ENCODE measurements at regions not wholly inside any gene's neighbourhood (a gene's known extent, or its start where the extent isn't known, plus 50 kb on each side); places are given as distances from the start of the nearest gene placed in this dataset.
A peak's percentile ranks its signal among the peaks of the same experiment; 100 is the strongest.

DNA sequence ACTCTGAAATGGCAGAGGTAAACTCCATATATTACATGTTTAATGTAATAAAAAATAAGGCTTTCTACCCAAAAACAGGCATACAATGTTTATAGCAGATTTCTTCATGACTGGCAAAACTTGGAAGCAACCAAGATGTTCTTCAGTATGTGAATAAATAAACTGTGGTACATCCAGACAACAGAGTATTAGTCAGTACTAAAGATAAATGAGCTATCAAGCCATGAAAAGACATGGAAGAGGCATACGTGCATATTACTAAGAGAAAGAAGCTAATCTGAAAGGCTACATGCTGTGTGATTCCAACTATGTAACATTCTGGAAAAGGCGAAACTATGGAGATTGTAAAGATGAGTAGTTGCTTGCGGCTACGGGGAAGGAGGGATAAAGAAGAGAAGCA, 97.4 kb downstream of the OSR1 start:
- no peak for DNase-seq (ENCODE audit: low read depth)
- no peak overlapping the region for H3K4me3 ChIP-seq (ENCODE audit: low read length)
- TF ChIP-seq, protein P1, sequence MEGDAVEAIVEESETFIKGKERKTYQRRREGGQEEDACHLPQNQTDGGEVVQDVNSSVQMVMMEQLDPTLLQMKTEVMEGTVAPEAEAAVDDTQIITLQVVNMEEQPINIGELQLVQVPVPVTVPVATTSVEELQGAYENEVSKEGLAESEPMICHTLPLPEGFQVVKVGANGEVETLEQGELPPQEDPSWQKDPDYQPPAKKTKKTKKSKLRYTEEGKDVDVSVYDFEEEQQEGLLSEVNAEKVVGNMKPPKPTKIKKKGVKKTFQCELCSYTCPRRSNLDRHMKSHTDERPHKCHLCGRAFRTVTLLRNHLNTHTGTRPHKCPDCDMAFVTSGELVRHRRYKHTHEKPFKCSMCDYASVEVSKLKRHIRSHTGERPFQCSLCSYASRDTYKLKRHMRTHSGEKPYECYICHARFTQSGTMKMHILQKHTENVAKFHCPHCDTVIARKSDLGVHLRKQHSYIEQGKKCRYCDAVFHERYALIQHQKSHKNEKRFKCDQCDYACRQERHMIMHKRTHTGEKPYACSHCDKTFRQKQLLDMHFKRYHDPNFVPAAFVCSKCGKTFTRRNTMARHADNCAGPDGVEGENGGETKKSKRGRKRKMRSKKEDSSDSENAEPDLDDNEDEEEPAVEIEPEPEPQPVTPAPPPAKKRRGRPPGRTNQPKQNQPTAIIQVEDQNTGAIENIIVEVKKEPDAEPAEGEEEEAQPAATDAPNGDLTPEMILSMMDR (conservative IDR thresholded peaks at IDR 0.05; ENCODE audit: low read depth, low read length), result no peak

DNA sequence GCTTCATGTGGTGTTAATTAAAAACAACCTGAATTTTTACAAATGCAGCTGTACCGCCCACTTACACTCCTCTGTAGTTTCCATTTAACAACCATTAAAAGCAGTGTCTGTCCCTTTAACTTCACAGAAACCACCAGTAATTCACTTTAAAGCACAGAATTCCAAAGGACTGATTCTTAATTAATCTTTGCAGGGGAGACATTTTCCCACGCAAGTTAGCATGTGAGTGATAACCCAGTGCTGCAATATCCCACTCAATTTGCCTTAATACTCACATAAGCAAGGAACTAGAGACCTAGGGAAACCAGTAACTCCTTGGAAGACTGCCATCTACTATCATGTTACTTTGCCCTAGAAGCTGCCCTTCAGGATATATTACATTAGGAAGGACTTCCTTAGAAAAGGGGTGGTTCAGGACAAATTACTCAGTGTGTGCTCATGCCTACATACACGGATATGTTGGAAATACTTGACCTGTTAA, 102.3 kb downstream of the OSR1 start:
- no peak overlapping the region for H3K4me3 ChIP-seq (ENCODE audit: low read length)
- TF ChIP-seq, protein P1 (conservative IDR thresholded peaks at IDR 0.05; ENCODE audit: low read depth, low read length), result no peak
- DNase-seq (ENCODE audit: low read depth), result peak; percentile 74

DNA sequence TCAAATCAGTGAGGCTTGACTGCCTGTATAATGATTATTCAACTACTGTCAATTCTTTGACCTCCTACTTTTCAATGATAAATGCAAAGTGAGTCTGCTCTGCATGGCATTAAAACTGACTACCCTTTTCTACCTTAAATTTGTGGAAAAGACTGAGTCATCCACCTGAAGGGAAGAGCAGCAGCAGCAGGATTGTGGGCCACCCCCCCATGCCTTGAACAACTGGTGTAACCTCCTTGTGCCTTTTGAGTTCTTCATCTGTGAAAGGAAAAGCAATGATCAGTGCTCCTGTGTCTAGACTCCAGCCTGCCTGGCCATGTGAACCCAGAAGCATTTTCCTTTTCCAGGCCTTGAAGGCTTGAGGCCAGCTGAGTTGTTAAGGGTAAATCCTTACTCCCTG, 102.9 kb downstream of the OSR1 start:
- no peak overlapping the region for H3K4me3 ChIP-seq (ENCODE audit: low read length)
- no peak for DNase-seq (ENCODE audit: low read depth)
- TF ChIP-seq, protein P1 (conservative IDR thresholded peaks at IDR 0.05; ENCODE audit: low read depth, low read length), result no peak

DNA sequence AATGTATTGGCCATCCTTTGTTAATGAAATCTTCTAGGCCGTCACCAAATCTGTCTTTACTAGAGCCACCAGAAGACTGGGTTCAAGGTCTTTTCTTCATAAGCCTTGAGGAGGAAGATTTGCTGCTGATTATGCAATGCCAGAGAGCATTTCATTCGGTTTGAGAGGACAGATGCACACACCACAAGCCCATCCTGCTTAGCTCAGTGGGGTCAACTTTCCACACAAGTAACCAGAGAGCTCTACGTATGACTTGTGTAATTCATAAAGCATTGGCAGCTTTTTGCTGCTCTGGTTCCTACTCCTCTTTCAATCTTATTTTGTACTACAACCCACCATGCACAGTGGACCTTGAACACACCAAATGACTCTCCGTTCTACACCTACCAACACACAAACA, 106.9 kb downstream of the OSR1 start:
- TF ChIP-seq, protein P1 (conservative IDR thresholded peaks at IDR 0.05; ENCODE audit: low read depth, low read length), result no peak
- no peak for DNase-seq (ENCODE audit: low read depth)
- no peak overlapping the region for H3K4me3 ChIP-seq (ENCODE audit: low read length)

DNA sequence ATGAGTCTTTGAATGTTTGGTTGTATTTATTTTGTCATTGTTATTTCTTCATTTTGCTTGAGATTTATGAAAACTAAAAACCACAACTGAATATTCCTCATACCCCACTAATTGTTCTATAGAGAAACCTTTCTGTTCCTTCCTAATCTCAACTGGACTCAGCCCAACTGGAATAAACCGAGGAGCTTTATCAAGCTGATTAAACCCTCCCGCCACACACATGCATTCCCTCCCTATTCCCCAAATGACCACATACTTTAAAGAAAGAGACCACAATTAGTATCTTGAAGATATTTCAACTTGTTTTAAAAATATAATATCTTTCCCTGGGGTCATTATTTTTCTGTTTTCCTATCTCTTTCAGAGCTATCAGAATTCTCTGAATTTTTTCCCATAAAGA, 107.5 kb downstream of the OSR1 start:
- TF ChIP-seq, protein P1 (conservative IDR thresholded peaks at IDR 0.05; ENCODE audit: low read depth, low read length), result no peak

DNA sequence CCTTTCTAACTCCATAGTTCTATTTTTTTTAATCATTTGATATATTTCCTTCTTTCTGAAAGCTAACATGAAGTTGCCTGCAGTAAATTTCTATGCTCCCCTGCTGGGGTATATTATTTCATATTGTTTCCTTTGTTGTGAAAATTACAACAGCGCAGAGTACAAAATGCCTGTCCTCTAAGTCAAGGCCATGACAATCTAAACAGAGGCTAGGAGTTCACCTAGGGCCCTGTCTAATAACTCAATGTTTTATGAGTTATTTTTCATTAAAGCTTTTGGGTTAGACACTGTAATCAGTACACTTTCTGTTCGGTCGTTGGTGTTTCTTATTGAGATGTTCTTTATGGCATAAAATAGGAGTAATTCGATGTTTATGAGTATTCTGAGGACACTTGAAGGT, 111.2 kb downstream of the OSR1 start:
- H3K4me3 ChIP-seq (ENCODE audit: low read length), result no peak overlapping the region
- TF ChIP-seq, protein P1 (conservative IDR thresholded peaks at IDR 0.05; ENCODE audit: low read depth, low read length), result no peak
- DNase-seq (ENCODE audit: low read depth), result no peak

More for the DNA sequence above, 107.5 kb downstream of the OSR1 start:
- no peak for DNase-seq (ENCODE audit: low read depth)
- H3K4me3 ChIP-seq (ENCODE audit: low read length), result no peak overlapping the region

DNA sequence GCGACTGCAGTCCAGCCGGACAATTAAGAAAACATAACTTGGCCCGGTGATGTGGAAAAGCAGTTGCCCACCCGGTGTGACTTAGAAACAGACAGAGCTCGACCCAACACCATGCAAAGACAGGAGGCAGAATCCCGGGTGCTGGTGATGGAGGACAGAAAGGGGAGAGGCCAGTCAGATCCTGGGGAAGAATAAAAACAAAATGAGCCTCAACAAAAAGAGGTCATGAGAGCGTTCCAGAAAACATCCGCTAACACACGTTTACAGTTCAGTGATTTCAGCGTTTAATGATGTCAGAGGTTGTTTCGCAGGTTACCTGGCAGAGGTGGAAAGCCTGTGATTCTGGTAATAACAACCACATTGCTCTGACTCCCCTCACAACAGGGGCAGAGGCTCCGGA, 111.9 kb downstream of the OSR1 start:
- DNase-seq (ENCODE audit: low read depth), result no peak
- no peak overlapping the region for H3K4me3 ChIP-seq (ENCODE audit: low read length)
- TF ChIP-seq, protein P1 (conservative IDR thresholded peaks at IDR 0.05; ENCODE audit: low read depth, low read length), result no peak

Measured in retinal pigment epithelial cell (primary cell).